ENCODE measurements at regions not wholly inside any gene's neighbourhood (a gene's known extent, or its start where the extent isn't known, plus 50 kb on each side); places are given as distances from the start of the nearest gene placed in this dataset.

- ChIA-PET CTCF (no interaction called here), POLR2A (no interaction called here)
- H4K20me1 ChIP-seq (ENCODE audit: control insufficient read depth, insufficient read depth, low read length, poor library complexity, severe bottlenecking): no peaks in the 10 kb centered on the region
- H3K4me1 ChIP-seq (ENCODE audit: control insufficient read depth in 2 of 2, insufficient read depth in 2 of 2, low read length in 2 of 2): peaks cover 21 to 29% of the 10 kb centered on the region in 2 donors
- Mint-ChIP-seq H3K4me1 (peaks cover 35% of the 10 kb centered on the region), H3K27ac (peak overlapping the region; percentile 38), H3K9me3 (ENCODE audit: insufficient read depth) (peaks cover 4% of the 10 kb centered on the region), H3K4me3 (no peak overlapping the region), H3K27me3 (no peaks in the 10 kb centered on the region)
- no peaks in the 10 kb centered on the region for H3K79me2 ChIP-seq (ENCODE audit: control insufficient read depth, insufficient read depth, low read length)
- no peak overlapping the region for H3K27ac ChIP-seq (ENCODE audit: low read length in 2 of 2)
- H3K9ac ChIP-seq (ENCODE audit: low read length): no peak overlapping the region
- no peak for ATAC-seq (ENCODE audit: low read depth)
- H3K36me3 ChIP-seq (replicated peaks in 1 of 2; ENCODE audit: control extremely low read depth in 1 of 2, control insufficient read depth in 1 of 2, extremely low read depth in 1 of 2, insufficient read depth in 2 of 2, low read length in 1 of 2): no peaks in the 10 kb centered on the region
- no peak overlapping the region for H3K4me3 ChIP-seq (ENCODE audit: control extremely low read depth in 1 of 5, extremely low read depth in 1 of 5, insufficient read depth in 1 of 5, low read depth in 2 of 5, low read length in 4 of 5)
- no peak overlapping the region for H2AFZ ChIP-seq (ENCODE audit: insufficient read depth, low read depth, low read length, poor library complexity, severe bottlenecking)
- TF ChIP-seq, protein P1, sequence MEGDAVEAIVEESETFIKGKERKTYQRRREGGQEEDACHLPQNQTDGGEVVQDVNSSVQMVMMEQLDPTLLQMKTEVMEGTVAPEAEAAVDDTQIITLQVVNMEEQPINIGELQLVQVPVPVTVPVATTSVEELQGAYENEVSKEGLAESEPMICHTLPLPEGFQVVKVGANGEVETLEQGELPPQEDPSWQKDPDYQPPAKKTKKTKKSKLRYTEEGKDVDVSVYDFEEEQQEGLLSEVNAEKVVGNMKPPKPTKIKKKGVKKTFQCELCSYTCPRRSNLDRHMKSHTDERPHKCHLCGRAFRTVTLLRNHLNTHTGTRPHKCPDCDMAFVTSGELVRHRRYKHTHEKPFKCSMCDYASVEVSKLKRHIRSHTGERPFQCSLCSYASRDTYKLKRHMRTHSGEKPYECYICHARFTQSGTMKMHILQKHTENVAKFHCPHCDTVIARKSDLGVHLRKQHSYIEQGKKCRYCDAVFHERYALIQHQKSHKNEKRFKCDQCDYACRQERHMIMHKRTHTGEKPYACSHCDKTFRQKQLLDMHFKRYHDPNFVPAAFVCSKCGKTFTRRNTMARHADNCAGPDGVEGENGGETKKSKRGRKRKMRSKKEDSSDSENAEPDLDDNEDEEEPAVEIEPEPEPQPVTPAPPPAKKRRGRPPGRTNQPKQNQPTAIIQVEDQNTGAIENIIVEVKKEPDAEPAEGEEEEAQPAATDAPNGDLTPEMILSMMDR (IDR thresholded peaks at IDR 0.05): no peak
- intact Hi-C loops (cut with micrococcal nuclease): loop anchor here (5.0 kb wide), 1 partner anchor 37 kb away; no protein-coding TSS in a partner anchor
- DNase-seq: no peak
- WGBS (ENCODE audit: insufficient coverage): 100% methylated on average over 6 of the region's 8 CpGs
- no peaks in the 10 kb centered on the region for H3K27me3 ChIP-seq (replicated peaks in 1 of 4; ENCODE audit: control extremely low read depth in 1 of 4, control insufficient read depth in 3 of 4, insufficient read depth in 4 of 4, low read length in 3 of 4)
- peaks cover 2 to 9% (median 6%) of the 10 kb centered on the region in 3 donors for H3K9me3 ChIP-seq (ENCODE audit: control extremely low read depth in 1 of 3, control insufficient read depth in 2 of 3, insufficient read depth in 1 of 3, low read length in 2 of 3)
- no peak overlapping the region for H3K4me2 ChIP-seq (replicated peaks; ENCODE audit: low read depth, low read length, poor library complexity, severe bottlenecking)
These were observed 392.6 kb downstream of the MRPL39 start for GRCh38 chr21:25214676-25215075.

DNA sequence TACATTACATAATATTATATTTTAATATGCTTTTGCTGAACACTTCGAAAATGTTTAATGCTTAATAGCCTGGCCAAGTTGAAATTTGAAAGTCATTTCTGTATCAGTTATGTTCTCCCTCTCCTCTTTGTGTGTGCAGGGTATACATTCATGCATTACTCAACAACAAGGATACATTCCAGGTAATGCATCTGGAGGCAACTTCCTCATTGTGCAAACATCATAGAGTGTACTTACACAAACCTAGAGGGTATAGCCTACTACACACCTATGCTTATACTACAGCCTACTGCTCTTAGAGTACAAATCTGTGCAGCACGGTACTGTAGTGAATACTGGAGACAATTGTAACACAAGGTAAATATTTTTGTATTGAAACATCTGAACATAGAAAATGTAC, 407.3 kb downstream of the MRPL39 start:
- DNase-seq: no peak
- no peak overlapping the region for H3K9ac ChIP-seq (ENCODE audit: low read length)
- CTCF ChIA-PET: no interaction called here
- TF ChIP-seq, protein P1 (IDR thresholded peaks at IDR 0.05): no peak
- no peak for TF ChIP-seq EZH2 (IDR thresholded peaks at IDR 0.05; ENCODE audit: borderline replicate concordance, insufficient read depth, low read depth, low read length, poor library complexity, severe bottlenecking)
- no peaks in the 10 kb centered on the region for H3K27me3 Mint-ChIP-seq
- no peak for ATAC-seq (ENCODE audit: low read depth)
- intact Hi-C loops (cut with micrococcal nuclease): no loop called here
- no peak overlapping the region for H3K27ac Mint-ChIP-seq
- H3K9me3 ChIP-seq (ENCODE audit: control extremely low read depth in 1 of 3, control insufficient read depth in 2 of 3, insufficient read depth in 1 of 3, low read length in 2 of 3): peaks cover 0 to 10% (median 5%) of the 10 kb centered on the region in 3 donors
- H3K4me1 Mint-ChIP-seq: peaks cover 14% of the 10 kb centered on the region
- no peak overlapping the region for H2AFZ ChIP-seq (ENCODE audit: insufficient read depth, low read depth, low read length, poor library complexity, severe bottlenecking)
- no CpG with 5 or more reads among the region's 2 CpGs for WGBS (ENCODE audit: insufficient coverage)
- H4K20me1 ChIP-seq (ENCODE audit: control insufficient read depth, insufficient read depth, low read length, poor library complexity, severe bottlenecking): no peaks in the 10 kb centered on the region
- H3K27me3 ChIP-seq (replicated peaks in 1 of 4; ENCODE audit: control extremely low read depth in 1 of 4, control insufficient read depth in 3 of 4, insufficient read depth in 4 of 4, low read length in 3 of 4): no peaks in the 10 kb centered on the region
- no peak overlapping the region for H3K27ac ChIP-seq (ENCODE audit: low read length in 2 of 2)
- H3K4me3 Mint-ChIP-seq: no peak overlapping the region
- POLR2A ChIA-PET: no interaction called here
- no peaks in the 10 kb centered on the region for H3K36me3 ChIP-seq (replicated peaks in 1 of 2; ENCODE audit: control extremely low read depth in 1 of 2, control insufficient read depth in 1 of 2, extremely low read depth in 1 of 2, insufficient read depth in 2 of 2, low read length in 1 of 2)
- no peaks in the 10 kb centered on the region for H3K79me2 ChIP-seq (ENCODE audit: control insufficient read depth, insufficient read depth, low read length)
- H3K4me1 ChIP-seq (ENCODE audit: control insufficient read depth in 2 of 2, insufficient read depth in 2 of 2, low read length in 2 of 2): peaks cover 0 to 3% of the 10 kb centered on the region in 2 donors
- no peak overlapping the region for H3K4me3 ChIP-seq (ENCODE audit: control extremely low read depth in 1 of 5, extremely low read depth in 1 of 5, insufficient read depth in 1 of 5, low read depth in 2 of 5, low read length in 4 of 5)
- H3K4me2 ChIP-seq (replicated peaks; ENCODE audit: low read depth, low read length, poor library complexity, severe bottlenecking): no peak overlapping the region
- H3K9me3 Mint-ChIP-seq (ENCODE audit: insufficient read depth): no peaks in the 10 kb centered on the region

Measured in B cell (primary cell).